ENCODE measurements at regions not wholly inside any gene's neighbourhood (a gene's known extent, or its start where the extent isn't known, plus 50 kb on each side); places are given as distances from the start of the nearest gene placed in this dataset.

DNA sequence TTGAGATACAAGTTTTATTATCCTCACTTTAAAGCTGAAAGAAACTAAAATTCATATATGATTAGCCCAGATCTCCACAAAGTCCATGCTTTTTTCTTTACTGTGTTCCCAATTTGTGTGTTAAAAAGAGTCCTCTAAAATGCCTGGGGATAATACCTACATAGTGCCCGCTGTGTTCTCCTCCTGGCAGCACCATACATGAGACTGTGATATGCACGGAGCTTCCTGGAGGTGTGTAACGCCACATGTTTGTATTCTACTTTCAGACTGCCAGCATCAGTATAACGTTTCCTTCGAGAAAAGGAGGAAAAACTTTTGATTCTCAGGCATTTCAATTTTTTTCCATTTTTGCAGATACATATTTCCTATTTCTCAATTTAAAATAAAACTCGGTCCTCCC, 273.3 kb upstream of the TGFBR2 start (continued):
- TF ChIP-seq ZNF462 (CRISPR knock-in tag; IDR thresholded peaks at IDR 0.05), result no peak
- no peak for TF ChIP-seq JUNB (IDR thresholded peaks at IDR 0.05; ENCODE audit: unreplicated experiment)
- TF ChIP-seq ZNF331 (CRISPR knock-in tag; IDR thresholded peaks at IDR 0.05; ENCODE audit: low read depth), result no peak
- TF ChIP-seq, protein P1, sequence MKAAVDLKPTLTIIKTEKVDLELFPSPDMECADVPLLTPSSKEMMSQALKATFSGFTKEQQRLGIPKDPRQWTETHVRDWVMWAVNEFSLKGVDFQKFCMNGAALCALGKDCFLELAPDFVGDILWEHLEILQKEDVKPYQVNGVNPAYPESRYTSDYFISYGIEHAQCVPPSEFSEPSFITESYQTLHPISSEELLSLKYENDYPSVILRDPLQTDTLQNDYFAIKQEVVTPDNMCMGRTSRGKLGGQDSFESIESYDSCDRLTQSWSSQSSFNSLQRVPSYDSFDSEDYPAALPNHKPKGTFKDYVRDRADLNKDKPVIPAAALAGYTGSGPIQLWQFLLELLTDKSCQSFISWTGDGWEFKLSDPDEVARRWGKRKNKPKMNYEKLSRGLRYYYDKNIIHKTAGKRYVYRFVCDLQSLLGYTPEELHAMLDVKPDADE (IDR thresholded peaks at IDR 0.05), result no peak
- TF ChIP-seq EZH2 (IDR thresholded peaks at IDR 0.05; ENCODE audit: low read depth, unreplicated experiment), result no peak

DNA sequence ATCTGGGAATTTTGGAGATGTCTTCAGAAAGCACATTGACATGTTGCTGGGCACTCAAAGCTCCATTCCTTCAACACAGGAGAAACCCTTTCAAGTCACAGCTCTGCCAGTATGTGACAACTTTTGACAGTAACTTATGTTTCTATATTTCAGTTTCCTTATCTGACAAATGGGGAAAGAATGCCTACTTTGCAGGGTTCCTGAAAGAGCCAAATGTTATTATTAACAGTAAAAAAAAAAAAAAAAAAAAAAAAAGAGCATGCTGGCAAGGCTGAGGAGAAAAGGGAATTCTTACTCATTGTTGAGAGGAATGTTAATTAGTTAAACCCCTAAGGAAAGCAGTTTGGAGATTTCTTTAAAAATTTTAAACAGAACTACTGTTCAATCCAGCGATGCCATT, 272.5 kb upstream of the TGFBR2 start:
- no peak for DNase-seq (ENCODE audit: low spot score)
- ATAC-seq, result no peak
- H3K27ac Mint-ChIP-seq, result no peak overlapping the region
- Histone ChIP-seq H2AFZ (no peak overlapping the region), H3K27me3 (ENCODE audit: insufficient read depth) (no peaks in the 10 kb centered on the region), H3K4me2 (no peak overlapping the region), H3K4me1 (ENCODE audit: insufficient read depth) (no peaks in the 10 kb centered on the region), H3K79me2 (replicated peaks; ENCODE audit: insufficient read depth) (no peaks in the 10 kb centered on the region), H4K20me1 (replicated peaks; ENCODE audit: insufficient read depth) (no peaks in the 10 kb centered on the region), H3K36me3 (ENCODE audit: insufficient read depth) (no peaks in the 10 kb centered on the region), H3K9me2 (ENCODE audit: insufficient read depth) (no peaks in the 10 kb centered on the region), H3K27ac (ENCODE audit: low read depth) (no peak overlapping the region), H3F3A (replicated peaks; ENCODE audit: low read depth) (no peaks in the 10 kb centered on the region), H3K4me3 (no peak overlapping the region)
- H3K27me3 Mint-ChIP-seq (ENCODE audit: insufficient read depth, low read depth, poor library complexity), result no peaks in the 10 kb centered on the region
- peaks cover 2% of the 10 kb centered on the region; the same call in 1 of the 3 replicates for H3K36me3 Mint-ChIP-seq (ENCODE audit: low read depth)
- no peaks in the 10 kb centered on the region; the same call in 2 of the 3 replicates for H3K4me1 Mint-ChIP-seq
- no peak overlapping the region for H3K4me3 Mint-ChIP-seq
- peaks cover 5% of the 10 kb centered on the region; the same call in 2 of the 3 replicates for H3K9me3 Mint-ChIP-seq
- no peak for TF ChIP-seq CTCF (conservative IDR thresholded peaks at IDR 0.05; ENCODE audit: low read depth in 2 of 2)
- no peak for TF ChIP-seq NANOG (IDR thresholded peaks at IDR 0.05; ENCODE audit: borderline replicate concordance)
- TF ChIP-seq, protein P2, sequence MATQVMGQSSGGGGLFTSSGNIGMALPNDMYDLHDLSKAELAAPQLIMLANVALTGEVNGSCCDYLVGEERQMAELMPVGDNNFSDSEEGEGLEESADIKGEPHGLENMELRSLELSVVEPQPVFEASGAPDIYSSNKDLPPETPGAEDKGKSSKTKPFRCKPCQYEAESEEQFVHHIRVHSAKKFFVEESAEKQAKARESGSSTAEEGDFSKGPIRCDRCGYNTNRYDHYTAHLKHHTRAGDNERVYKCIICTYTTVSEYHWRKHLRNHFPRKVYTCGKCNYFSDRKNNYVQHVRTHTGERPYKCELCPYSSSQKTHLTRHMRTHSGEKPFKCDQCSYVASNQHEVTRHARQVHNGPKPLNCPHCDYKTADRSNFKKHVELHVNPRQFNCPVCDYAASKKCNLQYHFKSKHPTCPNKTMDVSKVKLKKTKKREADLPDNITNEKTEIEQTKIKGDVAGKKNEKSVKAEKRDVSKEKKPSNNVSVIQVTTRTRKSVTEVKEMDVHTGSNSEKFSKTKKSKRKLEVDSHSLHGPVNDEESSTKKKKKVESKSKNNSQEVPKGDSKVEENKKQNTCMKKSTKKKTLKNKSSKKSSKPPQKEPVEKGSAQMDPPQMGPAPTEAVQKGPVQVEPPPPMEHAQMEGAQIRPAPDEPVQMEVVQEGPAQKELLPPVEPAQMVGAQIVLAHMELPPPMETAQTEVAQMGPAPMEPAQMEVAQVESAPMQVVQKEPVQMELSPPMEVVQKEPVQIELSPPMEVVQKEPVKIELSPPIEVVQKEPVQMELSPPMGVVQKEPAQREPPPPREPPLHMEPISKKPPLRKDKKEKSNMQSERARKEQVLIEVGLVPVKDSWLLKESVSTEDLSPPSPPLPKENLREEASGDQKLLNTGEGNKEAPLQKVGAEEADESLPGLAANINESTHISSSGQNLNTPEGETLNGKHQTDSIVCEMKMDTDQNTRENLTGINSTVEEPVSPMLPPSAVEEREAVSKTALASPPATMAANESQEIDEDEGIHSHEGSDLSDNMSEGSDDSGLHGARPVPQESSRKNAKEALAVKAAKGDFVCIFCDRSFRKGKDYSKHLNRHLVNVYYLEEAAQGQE (IDR thresholded peaks at IDR 0.05; ENCODE audit: unreplicated experiment), result no peak
- no peak for TF ChIP-seq EZH2phosphoT487 (IDR thresholded peaks at IDR 0.05; ENCODE audit: unreplicated experiment)

Measured in GM23338 (cell line).